ENCODE measurements at regions not wholly inside any gene's neighbourhood (a gene's known extent, or its start where the extent isn't known, plus 50 kb on each side); places are given as distances from the start of the nearest gene placed in this dataset.

GRCh38 chr18:1884623-1885022, 686.7 kb downstream of the METTL4 start:
- no peak for DNase-seq

- DNase-seq = no peak
These were observed 679.7 kb downstream of the METTL4 start for GRCh38 chr18:1891641-1892040.

GRCh38 chr18:1892191-1892590, 679.1 kb downstream of the METTL4 start:
- DNase-seq = no peak

GRCh38 chr18:1895456-1896185, 675.7 kb downstream of the METTL4 start:
- no peak for DNase-seq

GRCh38 chr18:1906421-1906820, 664.9 kb downstream of the METTL4 start:
- no peak for DNase-seq

- no peak for DNase-seq
These were observed 663.7 kb downstream of the METTL4 start for GRCh38 chr18:1907470-1908206.

GRCh38 chr18:1914489-1914888, 656.8 kb downstream of the METTL4 start:
- DNase-seq = no peak

- no peak for DNase-seq
These were observed 654.3 kb downstream of the METTL4 start for GRCh38 chr18:1916869-1917523.

- no peak for DNase-seq
These were observed 653.7 kb downstream of the METTL4 start for GRCh38 chr18:1917569-1917968.

- no peak for DNase-seq
These were observed 649.2 kb downstream of the METTL4 start for GRCh38 chr18:1922066-1922465.

- no peak for DNase-seq
These were observed 642.6 kb downstream of the METTL4 start for GRCh38 chr18:1928711-1929110.

GRCh38 chr18:1929720-1930119, 641.6 kb downstream of the METTL4 start:
- no peak for DNase-seq

- DNase-seq = no peak
These were observed 640.7 kb downstream of the METTL4 start for GRCh38 chr18:1930291-1931270.

GRCh38 chr18:1952486-1952885, 618.8 kb downstream of the METTL4 start:
- no peak for DNase-seq

- DNase-seq = no peak
These were observed 616.6 kb downstream of the METTL4 start for GRCh38 chr18:1954583-1955312.

GRCh38 chr18:1958798-1959197, 612.5 kb downstream of the METTL4 start:
- no peak for DNase-seq

- no peak for DNase-seq
These were observed 606.3 kb downstream of the METTL4 start for GRCh38 chr18:1965016-1965415.

- no peak for DNase-seq
These were observed 605.8 kb downstream of the METTL4 start for GRCh38 chr18:1965541-1965940.

GRCh38 chr18:1968801-1969498, 602.4 kb downstream of the METTL4 start:
- DNase-seq = no peak

- no peak for DNase-seq
These were observed 594.8 kb downstream of the METTL4 start for GRCh38 chr18:1976484-1976883.

- DNase-seq = no peak
These were observed 589.2 kb downstream of the METTL4 start for GRCh38 chr18:1982056-1982455.

All from activated CD4-positive, alpha-beta T cell treated with anti-CD3 and anti-CD28 coated beads, Interleukin-2, amount 50 U/mL, for 1 hour (primary cell).